ENCODE measurements at regions not wholly inside any gene's neighbourhood (a gene's known extent, or its start where the extent isn't known, plus 50 kb on each side); places are given as distances from the start of the nearest gene placed in this dataset.

DNA sequence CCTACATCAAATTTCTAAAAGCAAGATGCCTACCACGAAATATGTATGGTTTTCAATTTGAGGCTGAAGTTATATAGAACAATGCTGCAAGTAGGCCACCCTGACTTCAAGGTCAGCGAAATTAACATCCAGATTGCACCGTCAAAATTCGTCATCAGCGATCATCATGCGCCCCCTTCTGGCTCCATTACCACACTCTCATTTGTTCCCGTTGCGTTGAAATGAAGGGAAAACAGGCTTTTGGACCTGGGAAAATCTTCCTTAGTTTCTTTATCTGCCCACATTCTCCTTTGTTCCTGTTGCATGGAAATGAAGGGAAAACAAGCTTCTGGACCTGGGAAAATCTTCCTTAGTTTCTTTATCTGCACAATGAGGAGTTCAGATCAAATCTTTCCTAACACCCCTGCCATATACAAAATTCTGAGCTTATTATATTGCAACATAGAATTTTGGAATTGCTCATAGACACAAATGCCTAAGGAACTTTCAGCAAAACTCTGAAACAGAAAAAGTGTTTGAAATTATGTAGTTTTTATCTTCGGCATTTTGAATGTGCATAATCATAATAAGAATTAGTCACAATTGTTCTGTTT, 98.2 kb upstream of the PRKCQ start:
- no peak for TF ChIP-seq EZH2phosphoT487 (IDR thresholded peaks at IDR 0.05; ENCODE audit: insufficient read depth, low read depth)
- TF ChIP-seq EZH2 (IDR thresholded peaks at IDR 0.05; ENCODE audit: insufficient read depth, poor library complexity, severe bottlenecking): no peak
